ENCODE measurements at regions not wholly inside any gene's neighbourhood (a gene's known extent, or its start where the extent isn't known, plus 50 kb on each side); places are given as distances from the start of the nearest gene placed in this dataset.

GRCh38 chr2:104746299-104746698 lies 107.6 kb upstream of the POU3F3 start:
- H2AFZ ChIP-seq (ENCODE audit: low read length): no peak overlapping the region
- peaks cover 2 to 49% of the 10 kb centered on the region in 2 experiments; a peak in 3 of 5 replicates for H3K27me3 ChIP-seq (ENCODE audit: control insufficient read depth in 1 of 2, insufficient read depth in 2 of 2, low read length in 2 of 2)
- no peaks in the 10 kb centered on the region for H3K36me3 ChIP-seq (replicated peaks in 1 of 2; ENCODE audit: control insufficient read depth in 1 of 2, insufficient read depth in 2 of 2, low read length in 2 of 2)
- WGBS (ENCODE audit: low lambda C conversion rate): 14% methylated on average over 8 of the region's 8 CpGs
- no peaks in the 10 kb centered on the region for H3K9me3 ChIP-seq (ENCODE audit: low read length)
- FAIRE-seq (no peak), ATAC-seq (no peak), DNase-seq (ENCODE audit: low spot score) (no peak)
- H3K4me2 ChIP-seq (ENCODE audit: low read depth, low read length): no peak overlapping the region
- no peak overlapping the region for H3K27ac ChIP-seq (ENCODE audit: extremely low read length, insufficient read depth, low read length)
- H3K9ac ChIP-seq (ENCODE audit: insufficient read depth, low read depth, low read length): no peak overlapping the region
- intact Hi-C loops (cut with micrococcal nuclease; ENCODE audit: unreplicated experiment): no loop called here
- H3K4me1 ChIP-seq (ENCODE audit: insufficient read depth, low read length): no peaks in the 10 kb centered on the region
- CTCF ChIA-PET (ENCODE audit: low intra/inter-chr PET ratio, low total read pairs): no interaction called here
- in situ Hi-C loops (cut with HindIII; ENCODE audit: extremely low pct_ligation_motif_present, low pct_unique_long_range_greater_than_20kb): no loop called here
- no TSS peak for BruUV-seq (replicated peaks)
- no peak overlapping the region for H3K4me3 ChIP-seq (replicated peaks in 1 of 3; ENCODE audit: insufficient read depth in 1 of 3, low read depth in 2 of 3, low read length in 3 of 3)
- no peaks in the 10 kb centered on the region for H4K20me1 ChIP-seq (ENCODE audit: insufficient read depth, low read length)
- H3K79me2 ChIP-seq (ENCODE audit: insufficient read depth, low read length): no peaks in the 10 kb centered on the region
- POLR2A ChIA-PET: no interaction called here
- TF ChIP-seq ZNF672 (CRISPR knock-in tag; IDR thresholded peaks at IDR 0.05) (no peak), ZNF883 (CRISPR knock-in tag; IDR thresholded peaks at IDR 0.05; ENCODE audit: not compliant biosample characterization) (no peak), STAT5B (CRISPR knock-in tag; IDR thresholded peaks at IDR 0.05) (no peak), ZBTB7B (CRISPR knock-in tag; IDR thresholded peaks at IDR 0.05) (no peak), ZBTB40 (IDR thresholded peaks at IDR 0.05) (no peak), ZBTB40 (CRISPR knock-in tag; IDR thresholded peaks at IDR 0.05) (no peak), ZNF564 (CRISPR knock-in tag; IDR thresholded peaks at IDR 0.05) (no peak), STAG1 (CRISPR knock-in tag; IDR thresholded peaks at IDR 0.05) (no peak), ZNF660 (CRISPR knock-in tag; IDR thresholded peaks at IDR 0.05; ENCODE audit: borderline replicate concordance, low read depth) (no peak), MTA1 (CRISPR knock-in tag; IDR thresholded peaks at IDR 0.05; ENCODE audit: borderline replicate concordance) (no peak), CREB3 (CRISPR knock-in tag; IDR thresholded peaks at IDR 0.05) (no peak), ZFX (CRISPR knock-in tag; IDR thresholded peaks at IDR 0.05; ENCODE audit: low read depth) (no peak), ZFY (CRISPR knock-in tag; IDR thresholded peaks at IDR 0.05) (no peak), ZBTB25 (CRISPR knock-in tag; IDR thresholded peaks at IDR 0.05) (no peak), ZNF530 (CRISPR knock-in tag; IDR thresholded peaks at IDR 0.05; ENCODE audit: low read depth) (no peak)

All from HepG2 (cell line).